ENCODE measurements at regions not wholly inside any gene's neighbourhood (a gene's known extent, or its start where the extent isn't known, plus 50 kb on each side); places are given as distances from the start of the nearest gene placed in this dataset.
"Not testable (repeated sequence)": the region's sequence is repeated elsewhere in the genome, so short reads cannot be mapped to it uniquely, and the experiment has no call there.

DNA sequence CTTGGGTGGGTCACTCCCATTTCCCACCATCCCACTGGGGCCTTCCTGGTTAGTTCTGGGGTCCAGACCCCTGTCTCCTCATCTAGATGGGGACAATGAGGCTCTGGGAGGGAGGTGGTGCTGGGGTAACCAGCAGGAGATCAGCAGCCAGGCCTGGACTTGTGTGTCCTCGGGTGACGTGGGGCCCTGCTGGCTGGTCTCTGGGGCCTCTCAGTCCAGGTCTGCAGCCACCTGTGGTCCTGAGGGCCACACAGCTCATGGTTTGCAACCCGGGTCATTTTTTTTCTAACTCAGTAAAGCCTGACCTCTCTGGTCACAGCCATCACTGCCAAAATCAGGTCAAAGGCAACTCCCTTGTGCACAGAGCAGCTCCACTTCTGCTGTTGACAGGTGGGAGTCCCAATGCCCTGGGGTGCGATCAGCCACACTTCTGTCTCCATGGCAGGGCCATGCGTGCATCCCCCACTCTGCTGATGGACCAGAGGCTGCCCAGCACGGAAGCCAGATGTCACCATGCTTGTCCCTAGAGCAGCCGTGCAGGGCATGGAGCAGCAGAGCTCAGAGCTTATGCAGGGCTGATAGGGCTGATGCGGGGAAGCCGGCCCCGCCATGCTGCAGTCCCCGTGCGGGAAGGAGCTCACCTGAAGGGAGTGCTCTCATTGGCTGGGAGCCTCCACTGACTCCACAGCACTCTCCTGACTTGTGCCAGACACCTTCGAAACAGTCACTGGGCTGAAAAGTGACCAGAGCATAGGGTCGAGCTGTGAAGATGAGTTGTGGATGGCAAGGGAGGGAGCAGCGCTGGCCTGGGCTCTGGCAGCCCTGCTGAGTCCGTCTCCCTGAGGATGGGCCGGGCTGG is 250.9 kb downstream of the ADGRD1 start:
- TF ChIP-seq POLR2AphosphoS5 (IDR thresholded peaks at IDR 0.05; ENCODE audit: low read depth, low read length): no peak
- TF ChIP-seq POU2F2 (IDR thresholded peaks at IDR 0.05; ENCODE audit: low read depth, low read length): no peak
- TF ChIP-seq TAF1 (IDR thresholded peaks at IDR 0.05; ENCODE audit: low read depth, low read length): no peak
- no peak for TF ChIP-seq POLR2A (IDR thresholded peaks at IDR 0.05; ENCODE audit: low read depth, low read length)
- no peak for TF ChIP-seq PAX5 (IDR thresholded peaks at IDR 0.05; ENCODE audit: insufficient read depth, low read length, severe bottlenecking)
- FAIRE-seq (no peak), DNase-seq (ENCODE audit: insufficient read length, low spot score) (no peak)

DNA sequence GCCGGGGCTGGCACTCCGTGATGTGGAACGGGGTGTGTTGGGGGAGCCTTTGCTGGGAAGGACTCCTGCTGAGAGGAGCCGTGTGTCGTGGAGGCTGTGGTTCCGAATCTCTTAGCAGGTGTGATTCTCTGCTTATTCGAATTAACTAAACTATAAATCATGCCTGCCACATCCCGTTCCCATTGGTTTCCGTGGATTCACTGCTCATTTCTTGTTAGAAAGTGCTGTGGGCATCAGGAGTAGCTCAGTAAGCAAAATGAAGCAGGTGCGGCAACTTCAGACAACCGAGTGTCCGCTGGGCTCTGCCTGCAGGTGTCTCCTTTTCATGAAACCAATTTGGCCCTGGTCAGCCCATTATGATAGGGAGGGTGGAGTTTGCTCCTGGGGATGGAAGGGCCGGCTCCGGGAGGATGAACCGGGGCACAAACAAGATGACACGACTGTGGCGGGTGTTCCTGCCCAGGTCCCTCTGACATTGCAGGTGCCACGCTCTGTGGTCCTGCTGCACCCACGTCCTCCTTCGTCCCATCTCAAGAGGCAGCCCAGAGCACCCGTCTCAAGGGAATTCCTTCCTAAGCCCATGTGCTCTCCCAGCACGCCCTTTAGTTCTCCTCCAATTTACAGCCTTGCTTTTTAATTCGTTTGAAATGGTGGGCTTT is 251.7 kb downstream of the ADGRD1 start:
- not testable (repeated sequence) for DNase-seq (ENCODE audit: insufficient read length, low spot score); FAIRE-seq

DNA sequence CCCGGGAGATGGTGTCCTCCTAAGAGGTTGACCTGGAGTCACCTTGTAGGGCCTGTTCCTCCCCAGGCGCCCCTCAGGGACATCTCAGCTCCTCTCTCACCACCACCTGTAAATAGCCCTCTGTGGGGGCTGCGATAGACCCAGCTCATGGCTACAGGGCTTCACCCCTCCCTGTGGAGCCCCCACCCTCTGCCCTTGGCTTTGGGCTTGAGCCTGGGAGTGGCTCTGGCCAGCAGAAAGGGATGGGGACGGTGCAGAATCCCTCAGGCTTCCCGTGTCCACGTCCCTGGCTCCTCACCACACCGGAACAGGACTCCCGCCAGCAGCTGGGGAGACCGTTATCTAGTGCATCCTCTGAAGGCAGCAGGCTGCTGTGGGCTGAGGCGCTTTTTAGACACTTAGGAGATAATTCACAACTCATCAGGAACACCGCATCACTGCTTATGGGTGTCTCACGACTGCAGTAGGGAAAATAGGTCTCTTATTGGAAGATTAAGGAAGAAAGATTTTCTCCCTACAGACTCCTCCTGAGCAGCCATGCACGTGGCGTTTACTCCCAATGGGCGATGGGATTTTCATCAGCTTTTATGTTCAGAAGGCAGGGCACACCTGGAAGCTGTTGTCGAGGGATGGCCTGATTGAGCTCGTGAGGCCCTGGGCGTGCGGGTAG is 253.1 kb downstream of the ADGRD1 start:
- peak; percentile 60 for FAIRE-seq
- DNase-seq (ENCODE audit: insufficient read length, low spot score): not testable (repeated sequence)

DNA sequence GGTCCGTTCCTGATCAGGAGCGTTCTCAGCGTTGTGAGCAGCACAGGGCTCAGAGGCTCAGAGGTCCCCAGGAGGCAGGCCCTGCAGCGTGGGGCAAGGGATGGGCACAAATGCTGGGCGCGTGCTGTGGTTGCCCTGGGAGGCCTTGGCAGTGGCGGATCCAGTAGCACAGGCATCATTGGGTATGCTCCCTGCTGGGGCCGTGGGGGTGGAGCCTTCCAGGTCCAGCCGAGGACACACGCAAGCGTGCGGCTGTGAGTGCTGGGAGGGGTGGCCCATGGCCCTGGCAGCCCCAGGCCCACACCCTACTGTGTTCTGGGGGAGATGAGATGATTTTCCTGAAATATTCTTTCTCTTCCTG is 253.6 kb downstream of the ADGRD1 start:
- FAIRE-seq; DNase-seq (ENCODE audit: insufficient read length, low spot score): not testable (repeated sequence)

DNA sequence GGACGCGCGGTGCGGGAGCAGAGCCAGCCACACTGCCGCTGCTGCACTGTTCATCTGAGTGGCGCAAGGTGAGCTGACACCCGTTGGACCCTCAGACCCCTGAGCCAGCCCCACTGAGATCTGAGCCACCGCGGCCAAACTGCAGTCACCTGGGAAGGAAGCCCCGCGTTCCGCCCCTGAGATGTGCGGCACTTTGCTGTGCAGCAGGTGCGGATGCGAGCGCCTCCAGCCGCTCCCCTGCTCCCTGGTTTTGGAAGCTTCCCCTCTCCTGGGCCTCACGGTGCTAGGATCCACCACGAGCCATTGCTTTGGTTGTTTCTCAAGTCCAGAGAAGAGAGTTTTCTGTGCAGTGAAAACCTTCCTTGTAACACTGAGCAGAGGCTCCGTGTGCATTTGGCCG is 254.1 kb downstream of the ADGRD1 start:
- not testable (repeated sequence) for DNase-seq (ENCODE audit: insufficient read length, low spot score)

DNA sequence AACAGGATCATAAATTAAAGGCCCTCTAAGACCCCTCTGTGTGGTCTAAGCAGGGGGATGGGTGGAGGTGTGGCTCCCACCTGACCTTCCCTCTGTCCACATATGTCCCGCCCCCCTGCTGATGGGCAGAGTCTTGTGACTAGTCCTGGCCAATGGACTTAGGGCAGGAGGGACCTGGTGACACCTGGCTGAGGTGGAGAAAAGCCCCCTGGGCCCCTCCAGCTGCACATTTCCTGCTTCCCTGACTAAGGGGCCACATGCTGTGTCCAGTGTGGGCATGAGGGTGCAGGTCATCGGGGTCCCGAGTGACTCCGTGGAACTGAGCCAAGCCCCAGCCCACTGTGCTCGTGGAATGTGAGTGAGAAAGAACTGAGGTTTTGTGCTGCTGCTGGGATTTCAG is 254.7 kb downstream of the ADGRD1 start:
- TF ChIP-seq POU2F2 (IDR thresholded peaks at IDR 0.05; ENCODE audit: low read depth, low read length) (no peak), PAX5 (IDR thresholded peaks at IDR 0.05; ENCODE audit: insufficient read depth, low read length, severe bottlenecking) (no peak), SPI1 (IDR thresholded peaks at IDR 0.05; ENCODE audit: low read depth, low read length) (no peak), TAF1 (IDR thresholded peaks at IDR 0.05; ENCODE audit: low read depth, low read length) (no peak), POLR2A (IDR thresholded peaks at IDR 0.05; ENCODE audit: low read depth, low read length) (no peak), POLR2AphosphoS5 (IDR thresholded peaks at IDR 0.05; ENCODE audit: low read depth, low read length) (no peak)
- FAIRE-seq: no peak
- no peak for DNase-seq (ENCODE audit: insufficient read length, low spot score)

More for the DNA sequence above, 254.1 kb downstream of the ADGRD1 start:
- not testable (repeated sequence) for FAIRE-seq

DNA sequence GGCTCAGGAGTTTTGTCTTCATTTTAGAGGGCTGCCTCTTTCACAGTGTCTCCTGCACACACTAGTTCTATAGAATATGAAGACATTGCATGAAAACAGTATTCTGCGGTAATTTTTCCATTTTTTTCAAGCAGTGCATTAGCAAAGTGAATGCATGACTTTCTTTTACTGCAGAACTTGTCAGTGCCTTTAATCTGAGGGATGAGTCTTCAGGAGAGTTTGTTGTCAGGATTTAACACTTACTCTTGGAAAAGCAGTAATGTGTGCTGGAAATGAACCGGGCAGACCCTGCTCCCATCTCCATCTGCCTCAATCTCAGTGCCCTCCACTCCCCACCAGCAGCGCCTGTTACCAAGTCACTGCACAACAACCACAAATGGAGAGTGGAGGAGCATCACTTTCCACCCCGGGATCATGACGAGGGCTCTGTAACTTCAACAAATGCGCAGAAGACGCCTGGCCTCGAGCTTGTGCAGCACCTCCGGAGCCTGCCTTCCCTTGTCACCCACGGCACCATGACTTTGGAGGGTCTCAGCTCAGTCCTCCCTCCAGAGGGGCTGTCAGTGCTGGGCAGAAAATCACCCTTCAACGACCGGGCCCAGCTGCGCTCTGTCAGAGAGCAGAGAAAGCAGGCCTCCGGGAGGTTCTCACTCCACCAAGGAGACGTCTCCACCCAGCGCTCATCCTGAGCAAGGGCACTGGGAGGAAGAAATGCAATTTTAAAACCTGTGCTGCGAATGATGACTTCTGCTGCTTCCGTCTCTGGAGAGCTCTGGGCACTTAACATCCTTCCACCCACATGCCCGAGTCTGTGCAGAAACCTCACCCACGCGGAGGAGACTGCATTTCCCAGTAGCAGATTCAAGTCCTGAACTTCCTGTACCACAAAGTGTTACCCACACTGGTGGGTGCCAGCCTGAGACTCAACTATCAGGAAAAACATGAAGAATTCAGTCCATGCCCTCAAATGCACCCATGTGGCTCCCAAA is 255.7 kb downstream of the ADGRD1 start:
- TF ChIP-seq PAX5 (IDR thresholded peaks at IDR 0.05; ENCODE audit: insufficient read depth, low read length, severe bottlenecking): no peak
- no peak for TF ChIP-seq POLR2AphosphoS5 (IDR thresholded peaks at IDR 0.05; ENCODE audit: low read depth, low read length)
- no peak for TF ChIP-seq POU2F2 (IDR thresholded peaks at IDR 0.05; ENCODE audit: low read depth, low read length)
- no peak for TF ChIP-seq TAF1 (IDR thresholded peaks at IDR 0.05; ENCODE audit: low read depth, low read length)
- no peak for TF ChIP-seq SPI1 (IDR thresholded peaks at IDR 0.05; ENCODE audit: low read depth, low read length)
- no peak for TF ChIP-seq POLR2A (IDR thresholded peaks at IDR 0.05; ENCODE audit: low read depth, low read length)
- FAIRE-seq: no peak
- no peak for DNase-seq (ENCODE audit: insufficient read length, low spot score)

DNA sequence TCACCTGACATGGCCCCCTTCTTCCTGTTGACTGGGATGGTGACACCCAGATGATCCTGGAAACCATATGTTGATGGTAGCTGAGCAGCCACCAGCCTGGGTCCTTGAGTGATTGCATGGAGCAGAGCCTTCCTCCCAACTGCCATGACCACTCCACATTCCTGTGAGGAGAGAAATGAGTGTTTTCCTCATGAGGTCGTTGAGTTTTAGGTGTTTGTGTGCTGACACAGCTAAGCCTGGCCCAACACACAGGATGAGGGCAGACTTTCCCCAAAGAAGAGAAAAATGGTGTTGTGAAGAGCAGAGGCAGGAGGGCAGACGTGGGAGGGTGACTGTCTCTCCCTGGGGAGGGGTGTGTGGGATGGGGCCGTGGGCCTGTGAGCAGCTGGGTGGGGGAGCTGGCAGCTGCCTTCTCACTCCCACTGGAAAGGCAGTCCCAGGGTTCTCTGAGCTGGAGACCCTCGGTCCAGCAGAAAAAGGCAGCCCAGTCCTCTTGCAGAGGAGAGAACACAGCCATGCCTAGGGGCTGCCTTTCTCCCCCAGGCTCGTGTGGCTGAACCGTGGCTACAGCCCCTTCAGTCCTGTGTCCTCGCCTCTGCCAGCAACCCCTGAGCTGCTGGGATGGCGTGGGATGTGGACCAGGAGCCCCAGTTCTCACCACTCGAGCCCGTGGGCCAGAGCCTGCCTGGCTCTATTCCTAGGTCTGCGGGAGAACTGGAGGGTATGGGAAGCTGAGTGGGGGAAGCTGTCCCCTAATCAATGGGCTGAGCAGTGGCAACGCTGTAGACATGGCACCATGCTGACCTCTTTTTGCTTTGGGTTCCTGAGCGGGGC is 257.0 kb downstream of the ADGRD1 start:
- DNase-seq (ENCODE audit: insufficient read length, low spot score) (no peak), FAIRE-seq (no peak)
- TF ChIP-seq SPI1 (IDR thresholded peaks at IDR 0.05; ENCODE audit: low read depth, low read length) (no peak), POLR2AphosphoS5 (IDR thresholded peaks at IDR 0.05; ENCODE audit: low read depth, low read length) (no peak), POLR2A (IDR thresholded peaks at IDR 0.05; ENCODE audit: low read depth, low read length) (no peak), PAX5 (IDR thresholded peaks at IDR 0.05; ENCODE audit: insufficient read depth, low read length, severe bottlenecking) (no peak), POU2F2 (IDR thresholded peaks at IDR 0.05; ENCODE audit: low read depth, low read length) (no peak), TAF1 (IDR thresholded peaks at IDR 0.05; ENCODE audit: low read depth, low read length) (no peak)

DNA sequence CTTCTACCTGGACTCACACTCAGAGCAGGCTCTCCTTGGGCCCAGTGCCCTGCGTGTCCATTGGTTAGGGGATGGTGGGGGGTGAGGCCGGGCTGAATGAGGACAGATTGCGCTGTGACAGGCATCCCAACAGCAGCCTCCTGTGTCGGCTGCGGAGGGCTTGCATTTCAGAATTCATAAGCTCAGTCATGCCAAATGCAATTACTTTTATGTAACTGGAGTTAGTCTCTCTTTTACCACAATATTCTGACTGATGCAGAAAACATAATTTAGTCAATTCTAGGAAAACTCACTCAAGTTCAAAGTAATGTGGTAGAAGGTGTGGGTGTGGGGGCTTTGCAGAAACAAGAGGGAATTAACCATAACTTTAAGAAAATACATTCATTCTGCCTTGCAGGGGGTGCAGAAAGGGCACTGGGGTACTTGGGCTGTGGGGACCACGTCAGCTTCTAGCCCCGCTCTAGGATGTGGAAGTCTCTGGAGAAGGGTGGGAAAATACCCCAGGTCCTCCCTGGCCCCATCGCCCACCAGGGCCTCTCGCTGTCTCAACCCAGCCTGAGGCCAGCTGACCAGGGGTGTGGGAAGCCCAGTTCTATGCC is 257.7 kb downstream of the ADGRD1 start:
- TF ChIP-seq SPI1 (IDR thresholded peaks at IDR 0.05; ENCODE audit: low read depth, low read length): no peak
- no peak for TF ChIP-seq POU2F2 (IDR thresholded peaks at IDR 0.05; ENCODE audit: low read depth, low read length)
- no peak for TF ChIP-seq POLR2AphosphoS5 (IDR thresholded peaks at IDR 0.05; ENCODE audit: low read depth, low read length)
- no peak for TF ChIP-seq PAX5 (IDR thresholded peaks at IDR 0.05; ENCODE audit: insufficient read depth, low read length, severe bottlenecking)
- TF ChIP-seq TAF1 (IDR thresholded peaks at IDR 0.05; ENCODE audit: low read depth, low read length): no peak
- TF ChIP-seq POLR2A (IDR thresholded peaks at IDR 0.05; ENCODE audit: low read depth, low read length): no peak
- no peak for FAIRE-seq
- no peak for DNase-seq (ENCODE audit: insufficient read length, low spot score)

Measured in GM12891 (cell line).